Neural cell (in vitro differentiated cells): ENCODE measurements at regions not wholly inside any gene's neighbourhood (a gene's known extent, or its start where the extent isn't known, plus 50 kb on each side); places are given as distances from the start of the nearest gene placed in this dataset.

Experiments used
- H2AFZ ChIP-seq: fragments of 200-600, 300-800 bp; sonication (generic), shearing (Covaris generic); 2 replicates; pipeline ENCODE4 v1.6.0; 2014; ENCODE audit warnings: low read depth, mild to moderate bottlenecking, antibody characterized with exemption, low read length, moderate library complexity
- H3F3A ChIP-seq: fragments of 200-600 bp; shearing (Covaris generic); 2 replicates; pipeline ENCODE4 v1.6.1; 2016; ENCODE audit warnings: mild to moderate bottlenecking, moderate library complexity, mixed read lengths, antibody characterized with exemption, low read length; ENCODE audit not compliant: insufficient read depth, poor library complexity, severe bottlenecking
- H3K27ac ChIP-seq: fragments of 200-600, 300-800 bp; sonication (generic), shearing (Covaris generic); 2 replicates; pipeline ENCODE4 v1.5.1; 2014; ENCODE audit warnings: mild to moderate bottlenecking, low read length, moderate library complexity
- H3K27me3 ChIP-seq: fragments of 300-800, 200-600 bp; sonication (generic), shearing (Covaris generic); 2 replicates; pipeline ENCODE4 v1.6.0; 2014; ENCODE audit warnings: mild to moderate bottlenecking, low read depth, low read length, moderate library complexity; ENCODE audit not compliant: insufficient read depth
- H3K36me3 ChIP-seq: fragments of 300-800, 200-600 bp; sonication (generic), shearing (Covaris generic); 2 replicates; pipeline ENCODE4 v1.5.1; 2014; ENCODE audit warnings: mild to moderate bottlenecking, antibody characterized with exemption, low read length, moderate library complexity; ENCODE audit not compliant: insufficient read depth
- H3K4me2 ChIP-seq: fragments of 300-800, 200-600 bp; sonication (generic), shearing (Covaris generic); 2 replicates; pipeline ENCODE4 v1.6.0; 2014; ENCODE audit warnings: mild to moderate bottlenecking, low read length
- H3K4me3 ChIP-seq: fragments of 300-800, 200-600 bp; sonication (generic), shearing (Covaris generic); 2 replicates; pipeline ENCODE4 v1.5.1; 2014; ENCODE audit warnings: mild to moderate bottlenecking, low read length, moderate library complexity
- H3K79me2 ChIP-seq: fragments of 200-600 bp; shearing (Covaris generic); replicated peaks from 2 replicates; pipeline ENCODE4 v1.6.0; 2014; ENCODE audit warnings: mild to moderate bottlenecking, low read length, moderate library complexity; ENCODE audit not compliant: insufficient read depth
- H3K9ac ChIP-seq: fragments of 300-800, 200-600 bp; sonication (generic), shearing (Covaris generic); 2 replicates; pipeline ENCODE4 v1.6.1; 2016; ENCODE audit warnings: mild to moderate bottlenecking, low read length, mixed read lengths
- H3K9me2 ChIP-seq: fragments of 200-600 bp; shearing (Covaris generic); 2 replicates; pipeline ENCODE4 v1.6.1; 2016; ENCODE audit warnings: mild to moderate bottlenecking, low read length, mixed read lengths; ENCODE audit not compliant: insufficient read depth
- H3K9me3 ChIP-seq: fragments of 200-600, 300-800 bp; sonication (generic), shearing (Covaris generic); 2 replicates; pipeline ENCODE4 v1.6.1; 2016; ENCODE audit warnings: mild to moderate bottlenecking, mixed run types, low read length, moderate library complexity, mixed read lengths
- H4K20me1 ChIP-seq: fragments of 200-600 bp; shearing (Covaris generic); 2 replicates; pipeline ENCODE4 v1.6.1; 2016; ENCODE audit warnings: mild to moderate bottlenecking, mixed run types; ENCODE audit not compliant: insufficient read depth
- CTCF ChIP-seq: fragments of 450-650 bp; IDR thresholded peaks from 2 replicates; pipeline ENCODE4 v1.5.1; 2014; ENCODE audit warnings: antibody characterized with exemption, mild to moderate bottlenecking, moderate library complexity; ENCODE audit not compliant: poor library complexity, severe bottlenecking
- EP300 ChIP-seq: fragments of 450-650 bp; conservative IDR thresholded peaks from 2 replicates; pipeline ENCODE4 v1.6.1; 2014; ENCODE audit warnings: antibody characterized with exemption, mild to moderate bottlenecking, moderate library complexity; ENCODE audit not compliant: poor library complexity, severe bottlenecking
- EZH2 ChIP-seq: fragments of 200-600, 300-800 bp; shearing (Covaris generic), sonication (generic); IDR thresholded peaks from 2 replicates; pipeline ENCODE4 v1.6.1; 2014; ENCODE audit warnings: antibody characterized with exemption, low read length, borderline replicate concordance, mild to moderate bottlenecking; ENCODE audit not compliant: insufficient read depth, poor library complexity, severe bottlenecking
- MXI1 ChIP-seq: fragments of 450-650 bp; conservative IDR thresholded peaks from 2 replicates; pipeline ENCODE4 v1.6.1; 2014; ENCODE audit warnings: antibody characterized with exemption, mild to moderate bottlenecking; ENCODE audit not compliant: poor library complexity, severe bottlenecking
- POLR2AphosphoS5 ChIP-seq: IDR thresholded peaks from 2 replicates; pipeline ENCODE4 v1.6.1; 2012
- RAD21 ChIP-seq: fragments of 450-650 bp; conservative IDR thresholded peaks from 2 replicates; pipeline ENCODE4 v1.6.1; 2014; ENCODE audit warnings: antibody characterized with exemption, mild to moderate bottlenecking, moderate library complexity
- REST ChIP-seq: IDR thresholded peaks from 2 replicates; pipeline ENCODE4 v1.6.1; 2012; ENCODE audit warnings: borderline replicate concordance
- SMC3 ChIP-seq: fragments of 450-650 bp; conservative IDR thresholded peaks from 2 replicates; pipeline ENCODE4 v1.6.1; 2014; ENCODE audit warnings: antibody characterized with exemption, mild to moderate bottlenecking, moderate library complexity; ENCODE audit not compliant: poor library complexity
- TAF1 ChIP-seq: IDR thresholded peaks from 2 replicates; pipeline ENCODE4 v1.6.1; 2012; ENCODE audit warnings: low read depth

GRCh38 chr6:8889514-8889913 lies 454.2 kb upstream of the SLC35B3 start:
- Histone ChIP-seq H3K27ac (no peak overlapping the region), H3K4me2 (no peak overlapping the region), H3K9me2 (no peaks in the 10 kb centered on the region), H3K9ac (no peak overlapping the region), H3K4me3 (no peak overlapping the region), H2AFZ (no peak overlapping the region), H3F3A (no peaks in the 10 kb centered on the region), H3K27me3 (no peaks in the 10 kb centered on the region), H3K79me2 (no peaks in the 10 kb centered on the region), H4K20me1 (no peaks in the 10 kb centered on the region), H3K9me3 (no peaks in the 10 kb centered on the region), H3K36me3 (no peaks in the 10 kb centered on the region)
- TF ChIP-seq EP300 (no peak), SMC3 (no peak), RAD21 (no peak), EZH2 (no peak), TAF1 (no peak), POLR2AphosphoS5 (no peak), CTCF (no peak), MXI1 (no peak), REST (no peak)

- Histone ChIP-seq H3K27me3 (no peaks in the 10 kb centered on the region), H3K9me3 (no peaks in the 10 kb centered on the region), H3K27ac (no peak overlapping the region), H3K4me2 (no peak overlapping the region), H3K4me3 (no peak overlapping the region), H3K36me3 (no peaks in the 10 kb centered on the region), H4K20me1 (no peaks in the 10 kb centered on the region), H3K79me2 (no peaks in the 10 kb centered on the region), H3K9ac (no peak overlapping the region), H3K9me2 (no peaks in the 10 kb centered on the region), H2AFZ (no peak overlapping the region), H3F3A (no peaks in the 10 kb centered on the region)
- TF ChIP-seq EP300 (no peak), SMC3 (no peak), MXI1 (no peak)
These were observed 453.1 kb upstream of the SLC35B3 start for GRCh38 chr6:8888468-8888867.

GRCh38 chr6:8881663-8882062 lies 446.3 kb upstream of the SLC35B3 start:
- TF ChIP-seq REST = no peak
- TF ChIP-seq MXI1 = no peak
- no peak for TF ChIP-seq EP300
- no peak for TF ChIP-seq SMC3
- no peak for TF ChIP-seq EZH2
- H2AFZ ChIP-seq = no peak overlapping the region
- no peak overlapping the region for H3K27ac ChIP-seq
- no peak overlapping the region for H3K9ac ChIP-seq
- no peak overlapping the region for H3K4me2 ChIP-seq
- no peaks in the 10 kb centered on the region for H3K9me2 ChIP-seq
- no peaks in the 10 kb centered on the region for H3K9me3 ChIP-seq
- no peaks in the 10 kb centered on the region for H3F3A ChIP-seq
- H3K4me3 ChIP-seq = no peak overlapping the region
- H4K20me1 ChIP-seq = no peaks in the 10 kb centered on the region
- no peaks in the 10 kb centered on the region for H3K27me3 ChIP-seq
- H3K36me3 ChIP-seq = no peaks in the 10 kb centered on the region
- no peaks in the 10 kb centered on the region for H3K79me2 ChIP-seq
